GM12878 (cell line): ENCODE measurements at regions not wholly inside any gene's neighbourhood (a gene's known extent, or its start where the extent isn't known, plus 50 kb on each side); places are given as distances from the start of the nearest gene placed in this dataset.

ENCODE experiments used
- ATAC-seq: fragments of 200-7000 bp; cut with Tn5 transposase; 3 replicates; pipeline ENCODE4 v1.9.1; 2020; ENCODE audit warnings: mild to moderate bottlenecking, moderate library complexity
- BruUV-seq: library from RNA; stranded (reverse); fragments of 400-500 nt; replicated peaks from 2 replicates; lab custom pipeline; 2021; lab: Mats Ljungman, UMichigan
- CTCF ChIA-PET: fragments of 300-600 bp; sonication (Branson Sonifier 250); formaldehyde crosslinking; extraction: SDS; loops from one replicate; lab custom pipeline; 2021; ENCODE audit warnings: inconsistent platforms; lab: Yijun Ruan, JAX
- POLR2A ChIA-PET: fragments of 350-600 bp; formaldehyde crosslinking; extraction: SDS; loops from one replicate; lab custom pipeline; 2021; ENCODE audit warnings: inconsistent platforms; lab: Charles Lee
- RAD21 ChIA-PET: fragments of 300-600 bp; sonication (Branson Sonifier 250); formaldehyde crosslinking; loops from one replicate; lab custom pipeline; 2023; ENCODE audit warnings: antibody characterized with exemption; ENCODE audit not compliant: unreplicated experiment; lab: Charles Lee
- SMC1A ChIA-PET: fragments of 300-600 bp; sonication (Branson Sonifier 250); formaldehyde crosslinking; loops from one replicate; lab custom pipeline; 2023; ENCODE audit not compliant: unreplicated experiment, uncharacterized antibody; lab: Charles Lee
- DNase-seq: peaks from one replicate; pipeline ENCODE4 v3.0.0-alpha.2; 2011; ENCODE audit warnings: low read depth, low spot score
- FAIRE-seq: peaks from 3 replicates; lab custom pipeline; 2011; peaks lifted over from hg19 to GRCh38; lab: Jason Lieb, UNC
- H2AFZ ChIP-seq: 2 replicates; pipeline ENCODE4 v1.6.0; 2011; ENCODE audit warnings: low read depth, low read length, control low read depth; ENCODE audit not compliant: control insufficient read depth
- H3K27ac ChIP-seq: 2 replicates; pipeline ENCODE4 v1.5.1; 2011; ENCODE audit warnings: control low read depth; ENCODE audit not compliant: control insufficient read depth, insufficient read depth
- H3K27me3 ChIP-seq, 2 experiments: replicated peaks in 1 of 2; 2 replicates each; pipeline versions ENCODE4 v1.6.0 to v1.6.1; 2011; ENCODE audit warnings: low read length in 1 of 2; ENCODE audit not compliant: control insufficient read depth in 2 of 2, insufficient read depth in 2 of 2
- H3K36me3 ChIP-seq, 2 experiments: 2 replicates each; pipeline ENCODE4 v1.5.1; 2011; ENCODE audit warnings: low read length in 1 of 2; ENCODE audit not compliant: control insufficient read depth in 2 of 2, insufficient read depth in 2 of 2
- H3K4me1 ChIP-seq: 2 replicates; pipeline ENCODE4 v1.6.1; 2011; ENCODE audit warnings: mild to moderate bottlenecking, low read length, moderate library complexity, mixed read lengths; ENCODE audit not compliant: control insufficient read depth, insufficient read depth
- H3K4me2 ChIP-seq: 2 replicates; pipeline ENCODE4 v1.6.0; 2011; ENCODE audit warnings: control low read depth; ENCODE audit not compliant: control insufficient read depth, insufficient read depth
- H3K4me3 ChIP-seq: fragments of 200-600 bp; sonication (generic); 2 replicates; pipeline ENCODE4 v1.5.1; 2016
- H3K79me2 ChIP-seq: 2 replicates; pipeline ENCODE4 v1.6.0; 2011; ENCODE audit warnings: low read length; ENCODE audit not compliant: control insufficient read depth, insufficient read depth
- H3K9ac ChIP-seq: 2 replicates; pipeline ENCODE4 v1.8.0; 2011; ENCODE audit warnings: low read length, control low read depth, mixed read lengths; ENCODE audit not compliant: control insufficient read depth, insufficient read depth
- H3K9me3 ChIP-seq: replicated peaks from 3 replicates; pipeline ENCODE4 v1.5.1; 2011; ENCODE audit warnings: mild to moderate bottlenecking, low read length; ENCODE audit not compliant: control insufficient read depth, insufficient read depth
- H4K20me1 ChIP-seq: 2 replicates; pipeline ENCODE4 v1.6.0; 2011; ENCODE audit not compliant: control insufficient read depth, insufficient read depth
- ATF2 ChIP-seq: IDR thresholded peaks from 2 replicates; pipeline ENCODE4 v1.6.1; 2012; ENCODE audit warnings: low read length, inconsistent platforms
- BHLHE40 ChIP-seq, 2 experiments: fragments of 450-650 bp in 1 of 2; IDR thresholded peaks; 2 replicates each; pipeline ENCODE4 v1.6.1; 2011 to 2017; ENCODE audit warnings: low read depth in 2 of 2, borderline replicate concordance in 1 of 2, improper control_type of control experiment in 1 of 2, low read length in 1 of 2, mild to moderate bottlenecking in 1 of 2
- BRCA1 ChIP-seq: IDR thresholded peaks from 2 replicates; pipeline ENCODE4 v1.6.1; 2011; ENCODE audit warnings: low read depth, low read length, improper control_type of control experiment
- EED ChIP-seq: sonication (generic); IDR thresholded peaks from 2 replicates; pipeline ENCODE4 v1.6.1; 2016; ENCODE audit warnings: antibody characterized with exemption, low read depth
- ETV6 ChIP-seq, 2 experiments: fragments of 450-650 bp in 1 of 2; IDR thresholded peaks in 1 of 2; conservative IDR thresholded peaks in 1 of 2; 2 replicates each; pipeline ENCODE4 v1.6.1; 2014; ENCODE audit warnings: antibody characterized with exemption in 1 of 2, borderline replicate concordance in 1 of 2, low read depth in 1 of 2, mild to moderate bottlenecking in 1 of 2, moderate library complexity in 1 of 2
- HDAC2 ChIP-seq: fragments of 200-600 bp; sonication (generic); IDR thresholded peaks from 2 replicates; pipeline ENCODE4 v1.6.1; 2017
- HDAC6 ChIP-seq: fragments of 200-600 bp; sonication (generic); IDR thresholded peaks from one replicate; pipeline ENCODE4 v1.8.0; 2017; ENCODE audit warnings: antibody characterized with exemption; ENCODE audit not compliant: unreplicated experiment
- IRF4 ChIP-seq: IDR thresholded peaks from 2 replicates; pipeline ENCODE4 v1.6.1; 2011; ENCODE audit warnings: low read depth, low read length
- LARP7 ChIP-seq: fragments of 450-650 bp; IDR thresholded peaks from 2 replicates; pipeline ENCODE4 v1.6.1; 2017; ENCODE audit warnings: mild to moderate bottlenecking
- MLLT1 ChIP-seq: fragments of 450-650 bp; IDR thresholded peaks from 2 replicates; pipeline ENCODE4 v1.6.1; 2016; ENCODE audit warnings: mild to moderate bottlenecking
- NFYB ChIP-seq: IDR thresholded peaks from 2 replicates; pipeline ENCODE4 v1.6.1; 2011; ENCODE audit warnings: low read depth, mild to moderate bottlenecking, low read length, improper control_type of control experiment, moderate library complexity; ENCODE audit not compliant: insufficient read depth
- NKRF ChIP-seq: fragments of 450-650 bp; conservative IDR thresholded peaks from 2 replicates; pipeline ENCODE4 v1.6.1; 2017; ENCODE audit warnings: mild to moderate bottlenecking, moderate library complexity
- NRF1 ChIP-seq: conservative IDR thresholded peaks from 2 replicates; pipeline ENCODE4 v1.6.1; 2011; ENCODE audit warnings: mild to moderate bottlenecking, low read depth, low read length, improper control_type of control experiment
- RAD21 ChIP-seq: IDR thresholded peaks from 2 replicates; pipeline ENCODE4 v1.6.1; 2011; ENCODE audit warnings: mild to moderate bottlenecking, low read depth, low read length, moderate library complexity; ENCODE audit not compliant: insufficient read depth
- RAD51 ChIP-seq: fragments of 450-650 bp; IDR thresholded peaks from 2 replicates; pipeline ENCODE4 v1.6.1; 2016; ENCODE audit warnings: moderate library complexity, mild to moderate bottlenecking, inconsistent platforms
- SPI1 ChIP-seq: IDR thresholded peaks from 2 replicates; pipeline ENCODE4 v1.6.1; 2011; ENCODE audit warnings: low read depth, mild to moderate bottlenecking, low read length, moderate library complexity, borderline replicate concordance; ENCODE audit not compliant: insufficient read depth
- STAT1 ChIP-seq: fragments of 450-650 bp; conservative IDR thresholded peaks from 2 replicates; pipeline ENCODE4 v1.6.1; 2014; ENCODE audit warnings: antibody characterized with exemption, mild to moderate bottlenecking
- USF1 ChIP-seq: IDR thresholded peaks from 2 replicates; pipeline ENCODE4 v1.6.1; 2011; ENCODE audit warnings: borderline replicate concordance, low read depth, mild to moderate bottlenecking, moderate library complexity, mixed read lengths, low read length; ENCODE audit not compliant: insufficient read depth; ENCODE audit errors: extremely low read length
- ZBED1 ChIP-seq: IDR thresholded peaks from 2 replicates; pipeline ENCODE4 v1.6.1; 2016; ENCODE audit warnings: borderline replicate concordance
- WGBS: methylation state at CpG from one replicate; pipeline ENCODE4 v1.1.6; 2016; ENCODE audit warnings: low lambda C conversion rate; ENCODE audit not compliant: insufficient replicate concordance, insufficient coverage; ENCODE audit errors: missing lambda C conversion rate; 5-methylcytosine and 5-hydroxymethylcytosine counted together
- in situ Hi-C: fragments of 300-500 bp; cut with MboI; formaldehyde crosslinking; loops from 9 replicates; pipeline ENCODE4 v1.14.3; 2018; ENCODE audit warnings: mixed read lengths
- intact Hi-C: fragments of 100-400 bp; cut with micrococcal nuclease; formaldehyde crosslinking; loops from one replicate; pipeline ENCODE4 v1.14.2; 2022; ENCODE audit not compliant: unreplicated experiment

- TF ChIP-seq ATF2 (no peak), SPI1 (no peak), USF1 (no peak), STAT1 (no peak)
- TF ChIP-seq, all 136 proteins: peak for 0
Measured at GRCh38 chr11:33438301-33438700, 181.1 kb downstream of the HIPK3 start (continued).

- SMC1A ChIA-PET = no interaction called here
- WGBS = 7% methylated on average over 1 of the region's 1 CpG
- H3K9me3 ChIP-seq = peaks cover 3% of the 10 kb centered on the region; the same call in 2 of the 3 replicates
- intact Hi-C loops = no loop called here
- FAIRE-seq (no peak), DNase-seq (no peak), ATAC-seq (no peak)
- no peak overlapping the region for H3K9ac ChIP-seq
- no peak overlapping the region for H3K4me3 ChIP-seq
- BruUV-seq = no TSS peak
- TF ChIP-seq BHLHE40 (IDR thresholded peaks at IDR 0.05; ENCODE audit: borderline replicate concordance in 1 of 2, low read depth in 2 of 2, low read length in 1 of 2) = no peak
- TF ChIP-seq ETV6 (conservative IDR thresholded peaks at IDR 0.05 in 1 of 2, IDR thresholded peaks at IDR 0.05 in 1 of 2; ENCODE audit: borderline replicate concordance in 1 of 2, low read depth in 1 of 2) = no peak
- no peak for TF ChIP-seq HDAC6
- no peak for TF ChIP-seq RAD21
- no peak for TF ChIP-seq NFYB
- no peak for TF ChIP-seq NRF1
- TF ChIP-seq IRF4 = no peak
- TF ChIP-seq BRCA1 = no peak
- no peak for TF ChIP-seq ZBED1
- TF ChIP-seq HDAC2 = no peak
- no peak for TF ChIP-seq LARP7
- TF ChIP-seq RAD51 = no peak
- no peak for TF ChIP-seq MLLT1
- TF ChIP-seq NKRF = no peak
- no peak for TF ChIP-seq EED
- no peaks in the 10 kb centered on the region for H3K79me2 ChIP-seq
- CTCF ChIA-PET = no interaction called here
- H4K20me1 ChIP-seq = no peaks in the 10 kb centered on the region
- RAD21 ChIA-PET = no interaction called here
- no peaks in the 10 kb centered on the region for H3K27me3 ChIP-seq
- POLR2A ChIA-PET = no interaction called here
- no peak overlapping the region for H3K27ac ChIP-seq
- no peaks in the 10 kb centered on the region for H3K36me3 ChIP-seq
- in situ Hi-C loops = no loop called here
- no peaks in the 10 kb centered on the region for H3K4me1 ChIP-seq
- no peak overlapping the region for H3K4me2 ChIP-seq
- no peak overlapping the region for H2AFZ ChIP-seq
Measured at GRCh38 chr11:33437529-33437928, 180.3 kb downstream of the HIPK3 start.
